Suprapubic skin (tissue), 4 donors: ENCODE measurements at regions not wholly inside any gene's neighbourhood (a gene's known extent, or its start where the extent isn't known, plus 50 kb on each side); places are given as distances from the start of the nearest gene placed in this dataset.

ENCODE experiments used
- CTCF ChIP-seq, 2 donors: fragments of 200-600 bp in 1 of 2; fragments of 450-650 bp in 1 of 2; sonication (generic) in 1 of 2; IDR thresholded peaks; one replicate each; pipeline ENCODE4 v1.5.1; 2016 to 2019; ENCODE audit warnings: antibody characterized with exemption in 2 of 2, mild to moderate bottlenecking in 1 of 2, moderate library complexity in 1 of 2
- EP300 ChIP-seq: sonication (generic); formaldehyde crosslinking; IDR thresholded peaks from one replicate; pipeline ENCODE4 v1.6.1; 2017; ENCODE audit warnings: antibody characterized with exemption
- POLR2AphosphoS5 ChIP-seq, 3 donors: sonication (generic); formaldehyde crosslinking; IDR thresholded peaks; one replicate each; pipeline ENCODE4 v1.6.1; 2017; ENCODE audit warnings: antibody characterized with exemption in 3 of 3

GRCh38 chr4:114399105-114399504 lies 199.5 kb upstream of the UGT8 start:
- TF ChIP-seq POLR2AphosphoS5 (IDR thresholded peaks at IDR 0.05) (no peak), CTCF (IDR thresholded peaks at IDR 0.05) (no peak), EP300 (no peak)
